ENCODE measurements at regions not wholly inside any gene's neighbourhood (a gene's known extent, or its start where the extent isn't known, plus 50 kb on each side); places are given as distances from the start of the nearest gene placed in this dataset.

- Histone ChIP-seq H3K4me3 (ENCODE audit: low read depth, low read length) (no peak overlapping the region), H3K36me3 (ENCODE audit: control insufficient read depth, insufficient read depth, low read length) (no peaks in the 10 kb centered on the region), H3K27me3 (ENCODE audit: control insufficient read depth, insufficient read depth, low read length) (no peaks in the 10 kb centered on the region)
- POLR2A ChIA-PET, result no interaction called here
- TF ChIP-seq CTCF (IDR thresholded peaks at IDR 0.05; ENCODE audit: insufficient read depth, low read depth, low read length), result no peak
- DNase-seq (ENCODE audit: low read depth), result no peak
- CTCF ChIA-PET, result no interaction called here
These were observed 409.6 kb downstream of the GPAM start for GRCh38 chr10:111773950-111774349.

GRCh38 chr10:111774486-111774885 is 409.1 kb downstream of the GPAM start:
- H3K4me3 ChIP-seq (ENCODE audit: low read depth, low read length), result no peak overlapping the region
- TF ChIP-seq CTCF (IDR thresholded peaks at IDR 0.05; ENCODE audit: insufficient read depth, low read depth, low read length), result no peak
- DNase-seq (ENCODE audit: low read depth), result no peak
- no peaks in the 10 kb centered on the region for H3K27me3 ChIP-seq (ENCODE audit: control insufficient read depth, insufficient read depth, low read length)
- ChIA-PET POLR2A (no interaction called here), CTCF (no interaction called here)
- no peaks in the 10 kb centered on the region for H3K36me3 ChIP-seq (ENCODE audit: control insufficient read depth, insufficient read depth, low read length)

GRCh38 chr10:111784436-111784835 is 399.1 kb downstream of the GPAM start:
- no peak overlapping the region for H3K4me3 ChIP-seq (ENCODE audit: low read depth, low read length)
- CTCF ChIA-PET, result interaction anchor here (0.6 kb wide), 1 partner anchor 13 kb away, joined by 3 read pairs; no protein-coding TSS in a partner anchor
- no peak for TF ChIP-seq CTCF (IDR thresholded peaks at IDR 0.05; ENCODE audit: insufficient read depth, low read depth, low read length)
- H3K36me3 ChIP-seq (ENCODE audit: control insufficient read depth, insufficient read depth, low read length), result no peaks in the 10 kb centered on the region
- H3K27me3 ChIP-seq (ENCODE audit: control insufficient read depth, insufficient read depth, low read length), result no peaks in the 10 kb centered on the region
- POLR2A ChIA-PET, result interaction anchor here (0.6 kb wide), 1 partner anchor 56 kb away, joined by 3 read pairs; no protein-coding TSS in a partner anchor
- DNase-seq (ENCODE audit: low read depth), result no peak

- no peaks in the 10 kb centered on the region for H3K27me3 ChIP-seq (ENCODE audit: control insufficient read depth, insufficient read depth, low read length)
- POLR2A ChIA-PET, result no interaction called here
- no peak for TF ChIP-seq CTCF (IDR thresholded peaks at IDR 0.05; ENCODE audit: insufficient read depth, low read depth, low read length)
- no peak overlapping the region for H3K4me3 ChIP-seq (ENCODE audit: low read depth, low read length)
- H3K36me3 ChIP-seq (ENCODE audit: control insufficient read depth, insufficient read depth, low read length), result no peaks in the 10 kb centered on the region
- DNase-seq (ENCODE audit: low read depth), result no peak
- CTCF ChIA-PET, result no interaction called here
These were observed 398.6 kb downstream of the GPAM start for GRCh38 chr10:111784946-111785465.

GRCh38 chr10:111785921-111786320 is 397.6 kb downstream of the GPAM start:
- no peak for TF ChIP-seq CTCF (IDR thresholded peaks at IDR 0.05; ENCODE audit: insufficient read depth, low read depth, low read length)
- Histone ChIP-seq H3K36me3 (ENCODE audit: control insufficient read depth, insufficient read depth, low read length) (no peaks in the 10 kb centered on the region), H3K27me3 (ENCODE audit: control insufficient read depth, insufficient read depth, low read length) (no peaks in the 10 kb centered on the region), H3K4me3 (ENCODE audit: low read depth, low read length) (no peak overlapping the region)
- ChIA-PET CTCF (no interaction called here), POLR2A (no interaction called here)
- no peak for DNase-seq (ENCODE audit: low read depth)

All from BJ (cell line).